Activated T-cell treated with anti-CD3 and anti-CD28 coated beads, Interleukin-2, amount 50 U/mL, for 4 hours (primary cell): ENCODE measurements at regions not wholly inside any gene's neighbourhood (a gene's known extent, or its start where the extent isn't known, plus 50 kb on each side); places are given as distances from the start of the nearest gene placed in this dataset.
A peak's percentile ranks its signal among the peaks of the same experiment; 100 is the strongest.

ENCODE experiments used
- ATAC-seq, 2 donors: fragments of 200-7000 bp; cut with Tn5 transposase; one replicate each; pipeline ENCODE4 v1.10.0; 2021
- DNase-seq: peaks from one replicate; pipeline ENCODE4 v3.0.0-alpha.2; 2020
- H3K27me3 Mint-ChIP-seq: one replicate; pipeline ENCODE4 v1.8.0; 2021; ENCODE audit warnings: low read depth, mixed read lengths
- H3K36me3 Mint-ChIP-seq: one replicate; pipeline ENCODE4 v1.8.0; 2022; ENCODE audit warnings: mixed read lengths; ENCODE audit not compliant: insufficient read depth
- H3K4me1 Mint-ChIP-seq: one replicate; pipeline ENCODE4 v1.8.0; 2021; ENCODE audit warnings: low read depth, mixed read lengths
- H3K4me3 Mint-ChIP-seq: one replicate; pipeline ENCODE4 v1.8.0; 2021; ENCODE audit warnings: mild to moderate bottlenecking, moderate library complexity, mixed read lengths
- H3K9me3 Mint-ChIP-seq: one replicate; pipeline ENCODE4 v1.8.0; 2021; ENCODE audit warnings: mixed read lengths

- H3K9me3 Mint-ChIP-seq, result no peaks in the 10 kb centered on the region
- DNase-seq (no peak), ATAC-seq (no peak)
- H3K36me3 Mint-ChIP-seq, result no peaks in the 10 kb centered on the region
- H3K27me3 Mint-ChIP-seq, result no peaks in the 10 kb centered on the region
- H3K4me1 Mint-ChIP-seq, result no peaks in the 10 kb centered on the region
- H3K4me3 Mint-ChIP-seq, result no peak overlapping the region
Measured at GRCh38 chr1:195082183-195082582, 1526.1 kb downstream of the KCNT2 start.

GRCh38 chr1:195076682-195077081, 1531.6 kb downstream of the KCNT2 start:
- no peak overlapping the region for H3K4me3 Mint-ChIP-seq
- no peak for DNase-seq
- no peaks in the 10 kb centered on the region for H3K36me3 Mint-ChIP-seq
- no peaks in the 10 kb centered on the region for H3K4me1 Mint-ChIP-seq
- ATAC-seq, result no peak
- no peaks in the 10 kb centered on the region for H3K27me3 Mint-ChIP-seq
- no peaks in the 10 kb centered on the region for H3K9me3 Mint-ChIP-seq

GRCh38 chr1:195075973-195076372, 1532.3 kb downstream of the KCNT2 start:
- Mint-ChIP-seq H3K36me3 (no peaks in the 10 kb centered on the region), H3K4me1 (no peaks in the 10 kb centered on the region), H3K4me3 (no peak overlapping the region), H3K9me3 (no peaks in the 10 kb centered on the region), H3K27me3 (no peaks in the 10 kb centered on the region)
- ATAC-seq (no peak), DNase-seq (no peak)

- no peaks in the 10 kb centered on the region for H3K4me1 Mint-ChIP-seq
- no peaks in the 10 kb centered on the region for H3K27me3 Mint-ChIP-seq
- peaks cover 3% of the 10 kb centered on the region for H3K9me3 Mint-ChIP-seq
- no peak overlapping the region for H3K4me3 Mint-ChIP-seq
- no peak for DNase-seq
- no peaks in the 10 kb centered on the region for H3K36me3 Mint-ChIP-seq
- ATAC-seq, result no peak
Measured at GRCh38 chr1:195071461-195071860, 1536.8 kb downstream of the KCNT2 start.

- Mint-ChIP-seq H3K27me3 (no peaks in the 10 kb centered on the region), H3K4me1 (no peaks in the 10 kb centered on the region), H3K9me3 (peaks cover 3% of the 10 kb centered on the region), H3K4me3 (no peak overlapping the region), H3K36me3 (no peaks in the 10 kb centered on the region)
- no peak for DNase-seq
- ATAC-seq, result no peak
Measured at GRCh38 chr1:195065437-195065836, 1542.8 kb downstream of the KCNT2 start.

- no peak for ATAC-seq
- no peak overlapping the region for H3K4me3 Mint-ChIP-seq
- H3K27me3 Mint-ChIP-seq, result no peaks in the 10 kb centered on the region
- no peak for DNase-seq
- no peaks in the 10 kb centered on the region for H3K4me1 Mint-ChIP-seq
- peaks cover 5% of the 10 kb centered on the region for H3K9me3 Mint-ChIP-seq
- H3K36me3 Mint-ChIP-seq, result no peaks in the 10 kb centered on the region
Measured at GRCh38 chr1:195064358-195064757, 1543.9 kb downstream of the KCNT2 start.

- ATAC-seq (no peak), DNase-seq (no peak)
- Mint-ChIP-seq H3K4me3 (no peak overlapping the region), H3K4me1 (peaks cover 3% of the 10 kb centered on the region), H3K36me3 (no peaks in the 10 kb centered on the region), H3K27me3 (no peaks in the 10 kb centered on the region), H3K9me3 (peaks cover 3% of the 10 kb centered on the region)
Measured at GRCh38 chr1:195054217-195054687, 1554.0 kb downstream of the KCNT2 start.

GRCh38 chr1:195053478-195053877, 1554.8 kb downstream of the KCNT2 start:
- Mint-ChIP-seq H3K36me3 (no peaks in the 10 kb centered on the region), H3K4me3 (peak overlapping the region; percentile 46), H3K4me1 (peaks cover 3% of the 10 kb centered on the region), H3K27me3 (no peaks in the 10 kb centered on the region), H3K9me3 (peaks cover 3% of the 10 kb centered on the region)
- DNase-seq, result no peak
- no peak for ATAC-seq

GRCh38 chr1:195047772-195048171, 1560.5 kb downstream of the KCNT2 start:
- no peak for DNase-seq
- Mint-ChIP-seq H3K27me3 (no peaks in the 10 kb centered on the region), H3K4me1 (no peaks in the 10 kb centered on the region), H3K36me3 (no peaks in the 10 kb centered on the region), H3K4me3 (no peak overlapping the region), H3K9me3 (no peaks in the 10 kb centered on the region)
- no peak for ATAC-seq

GRCh38 chr1:195045072-195045471, 1563.2 kb downstream of the KCNT2 start:
- H3K36me3 Mint-ChIP-seq, result no peaks in the 10 kb centered on the region
- H3K4me1 Mint-ChIP-seq, result no peaks in the 10 kb centered on the region
- H3K27me3 Mint-ChIP-seq, result no peaks in the 10 kb centered on the region
- no peak overlapping the region for H3K4me3 Mint-ChIP-seq
- no peaks in the 10 kb centered on the region for H3K9me3 Mint-ChIP-seq
- ATAC-seq (no peak), DNase-seq (no peak)

GRCh38 chr1:195030793-195031192, 1577.4 kb downstream of the KCNT2 start:
- H3K9me3 Mint-ChIP-seq, result peaks cover 4% of the 10 kb centered on the region
- no peak for ATAC-seq
- DNase-seq, result no peak
- H3K4me3 Mint-ChIP-seq, result no peak overlapping the region
- H3K4me1 Mint-ChIP-seq, result no peaks in the 10 kb centered on the region
- H3K36me3 Mint-ChIP-seq, result no peaks in the 10 kb centered on the region
- no peaks in the 10 kb centered on the region for H3K27me3 Mint-ChIP-seq

- Mint-ChIP-seq H3K4me1 (no peaks in the 10 kb centered on the region), H3K9me3 (peaks cover 4% of the 10 kb centered on the region), H3K36me3 (no peaks in the 10 kb centered on the region), H3K4me3 (no peak overlapping the region), H3K27me3 (no peaks in the 10 kb centered on the region)
- DNase-seq (no peak), ATAC-seq (no peak)
Measured at GRCh38 chr1:195026792-195027191, 1581.4 kb downstream of the KCNT2 start.

GRCh38 chr1:195019385-195019784, 1588.9 kb downstream of the KCNT2 start:
- DNase-seq (no peak), ATAC-seq (no peak)
- Mint-ChIP-seq H3K4me1 (no peaks in the 10 kb centered on the region), H3K4me3 (no peak overlapping the region), H3K36me3 (no peaks in the 10 kb centered on the region), H3K9me3 (peaks cover 3% of the 10 kb centered on the region), H3K27me3 (no peaks in the 10 kb centered on the region)

- H3K27me3 Mint-ChIP-seq, result no peaks in the 10 kb centered on the region
- no peaks in the 10 kb centered on the region for H3K4me1 Mint-ChIP-seq
- ATAC-seq (no peak), DNase-seq (no peak)
- H3K9me3 Mint-ChIP-seq, result peaks cover 3% of the 10 kb centered on the region
- H3K4me3 Mint-ChIP-seq, result no peak overlapping the region
- H3K36me3 Mint-ChIP-seq, result no peaks in the 10 kb centered on the region
Measured at GRCh38 chr1:195012995-195013394, 1595.2 kb downstream of the KCNT2 start.

GRCh38 chr1:195005338-195005737, 1602.9 kb downstream of the KCNT2 start:
- DNase-seq (no peak), ATAC-seq (no peak)
- H3K4me1 Mint-ChIP-seq, result no peaks in the 10 kb centered on the region
- H3K27me3 Mint-ChIP-seq, result no peaks in the 10 kb centered on the region
- no peaks in the 10 kb centered on the region for H3K9me3 Mint-ChIP-seq
- H3K36me3 Mint-ChIP-seq, result no peaks in the 10 kb centered on the region
- H3K4me3 Mint-ChIP-seq, result no peak overlapping the region

- no peaks in the 10 kb centered on the region for H3K27me3 Mint-ChIP-seq
- ATAC-seq, result no peak
- no peak for DNase-seq
- H3K4me1 Mint-ChIP-seq, result no peaks in the 10 kb centered on the region
- H3K9me3 Mint-ChIP-seq, result no peaks in the 10 kb centered on the region
- no peaks in the 10 kb centered on the region for H3K36me3 Mint-ChIP-seq
- no peak overlapping the region for H3K4me3 Mint-ChIP-seq
Measured at GRCh38 chr1:194990483-194990882, 1617.8 kb downstream of the KCNT2 start.
